PFSK-1 (cell line): ENCODE measurements at regions not wholly inside any gene's neighbourhood (a gene's known extent, or its start where the extent isn't known, plus 50 kb on each side); places are given as distances from the start of the nearest gene placed in this dataset.

ENCODE experiments used
- FOXP2 ChIP-seq: optimal IDR thresholded peaks from 2 replicates; pipeline ENCODE3; 2011; ENCODE audit warnings: borderline replicate concordance, control low read depth, inconsistent platforms; ENCODE audit not compliant: insufficient read depth; ENCODE audit errors: extremely low read length, extremely low read depth
- POLR2AphosphoS5 ChIP-seq: IDR thresholded peaks from 2 replicates; pipeline ENCODE4 v1.6.1; 2012; ENCODE audit warnings: low read depth, mild to moderate bottlenecking, control low read depth, low read length, moderate library complexity
- SIN3A ChIP-seq: IDR thresholded peaks from 2 replicates; pipeline ENCODE4 v1.6.1; 2012; ENCODE audit warnings: mild to moderate bottlenecking, low read length, moderate library complexity, borderline replicate concordance; ENCODE audit not compliant: insufficient read depth
- TAF1 ChIP-seq: IDR thresholded peaks from 2 replicates; pipeline ENCODE4 v1.6.1; 2012; ENCODE audit warnings: low read length, control low read depth, borderline replicate concordance; ENCODE audit not compliant: insufficient read depth
- TF ChIP-seq, protein P1 (sequence below), 2 experiments: IDR thresholded peaks; 2 replicates each; pipeline versions ENCODE4 v1.6.1 to v1.8.0; 2011 to 2012; ENCODE audit warnings: low read depth in 2 of 2, low read length in 2 of 2, control low read depth in 1 of 2, inconsistent platforms in 1 of 2, mild to moderate bottlenecking in 1 of 2, moderate library complexity in 1 of 2; ENCODE audit not compliant: insufficient read depth in 1 of 2

GRCh38 chr16:80233097-80233835 is 307.5 kb upstream of the DYNLRB2 start:
- TF ChIP-seq FOXP2 (no peak), SIN3A (no peak), TAF1 (no peak)
- TF ChIP-seq, protein P1, sequence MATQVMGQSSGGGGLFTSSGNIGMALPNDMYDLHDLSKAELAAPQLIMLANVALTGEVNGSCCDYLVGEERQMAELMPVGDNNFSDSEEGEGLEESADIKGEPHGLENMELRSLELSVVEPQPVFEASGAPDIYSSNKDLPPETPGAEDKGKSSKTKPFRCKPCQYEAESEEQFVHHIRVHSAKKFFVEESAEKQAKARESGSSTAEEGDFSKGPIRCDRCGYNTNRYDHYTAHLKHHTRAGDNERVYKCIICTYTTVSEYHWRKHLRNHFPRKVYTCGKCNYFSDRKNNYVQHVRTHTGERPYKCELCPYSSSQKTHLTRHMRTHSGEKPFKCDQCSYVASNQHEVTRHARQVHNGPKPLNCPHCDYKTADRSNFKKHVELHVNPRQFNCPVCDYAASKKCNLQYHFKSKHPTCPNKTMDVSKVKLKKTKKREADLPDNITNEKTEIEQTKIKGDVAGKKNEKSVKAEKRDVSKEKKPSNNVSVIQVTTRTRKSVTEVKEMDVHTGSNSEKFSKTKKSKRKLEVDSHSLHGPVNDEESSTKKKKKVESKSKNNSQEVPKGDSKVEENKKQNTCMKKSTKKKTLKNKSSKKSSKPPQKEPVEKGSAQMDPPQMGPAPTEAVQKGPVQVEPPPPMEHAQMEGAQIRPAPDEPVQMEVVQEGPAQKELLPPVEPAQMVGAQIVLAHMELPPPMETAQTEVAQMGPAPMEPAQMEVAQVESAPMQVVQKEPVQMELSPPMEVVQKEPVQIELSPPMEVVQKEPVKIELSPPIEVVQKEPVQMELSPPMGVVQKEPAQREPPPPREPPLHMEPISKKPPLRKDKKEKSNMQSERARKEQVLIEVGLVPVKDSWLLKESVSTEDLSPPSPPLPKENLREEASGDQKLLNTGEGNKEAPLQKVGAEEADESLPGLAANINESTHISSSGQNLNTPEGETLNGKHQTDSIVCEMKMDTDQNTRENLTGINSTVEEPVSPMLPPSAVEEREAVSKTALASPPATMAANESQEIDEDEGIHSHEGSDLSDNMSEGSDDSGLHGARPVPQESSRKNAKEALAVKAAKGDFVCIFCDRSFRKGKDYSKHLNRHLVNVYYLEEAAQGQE (IDR thresholded peaks at IDR 0.05; ENCODE audit: insufficient read depth in 1 of 2, low read depth in 2 of 2, low read length in 2 of 2): no peak

GRCh38 chr16:80231888-80232287 is 308.9 kb upstream of the DYNLRB2 start:
- TF ChIP-seq POLR2AphosphoS5: no peak
- no peak for TF ChIP-seq FOXP2
- TF ChIP-seq SIN3A: no peak
- TF ChIP-seq TAF1: no peak
- TF ChIP-seq, protein P1 (IDR thresholded peaks at IDR 0.05; ENCODE audit: insufficient read depth in 1 of 2, low read depth in 2 of 2, low read length in 2 of 2): no peak

GRCh38 chr16:80231121-80231520 is 309.7 kb upstream of the DYNLRB2 start:
- TF ChIP-seq FOXP2: no peak
- TF ChIP-seq TAF1: no peak

GRCh38 chr16:80230328-80231120 is 310.3 kb upstream of the DYNLRB2 start:
- TF ChIP-seq TAF1: no peak
- TF ChIP-seq, protein P1 (IDR thresholded peaks at IDR 0.05; ENCODE audit: insufficient read depth in 1 of 2, low read depth in 2 of 2, low read length in 2 of 2): no peak
- no peak for TF ChIP-seq SIN3A
- TF ChIP-seq FOXP2: no peak
- TF ChIP-seq POLR2AphosphoS5: no peak

GRCh38 chr16:80226499-80226898 is 314.3 kb upstream of the DYNLRB2 start:
- TF ChIP-seq TAF1 (no peak), SIN3A (no peak), FOXP2 (no peak), POLR2AphosphoS5 (no peak)
- TF ChIP-seq, protein P1 (IDR thresholded peaks at IDR 0.05; ENCODE audit: insufficient read depth in 1 of 2, low read depth in 2 of 2, low read length in 2 of 2): no peak
